GM19395 (cell line): ENCODE measurements at regions not wholly inside any gene's neighbourhood (a gene's known extent, or its start where the extent isn't known, plus 50 kb on each side); places are given as distances from the start of the nearest gene placed in this dataset.
A peak's percentile ranks its signal among the peaks of the same experiment; 100 is the strongest.

Experiments used
- ATAC-seq: cut with Tn5 transposase; IDR thresholded peaks from one replicate; pipeline ENCODE4 v1.9.1; 2021; ENCODE audit warnings: mild to moderate bottlenecking, moderate library complexity; ENCODE audit not compliant: unreplicated experiment

GRCh38 chr21:26743524-26743923 lies 101.7 kb downstream of the ADAMTS1 start:
- ATAC-seq: no peak

- ATAC-seq: no peak
Observed at GRCh38 chr21:26739189-26739588, 106.0 kb downstream of the ADAMTS1 start.

- ATAC-seq: no peak
Observed at GRCh38 chr21:26736449-26736848, 108.8 kb downstream of the ADAMTS1 start.

GRCh38 chr21:26732432-26733221 lies 112.6 kb downstream of the ADAMTS1 start:
- ATAC-seq: peak; percentile 50

- no peak for ATAC-seq
Observed at GRCh38 chr21:26719750-26720149, 125.5 kb downstream of the ADAMTS1 start.

- ATAC-seq: no peak
Observed at GRCh38 chr21:26717146-26717739, 128.0 kb downstream of the ADAMTS1 start.

GRCh38 chr21:26715878-26716506 lies 129.2 kb downstream of the ADAMTS1 start:
- no peak for ATAC-seq

- ATAC-seq: no peak
Observed at GRCh38 chr21:26715116-26715515, 130.1 kb downstream of the ADAMTS1 start.

GRCh38 chr21:26710155-26710554 lies 135.1 kb downstream of the ADAMTS1 start:
- no peak for ATAC-seq

GRCh38 chr21:26709090-26709489 lies 136.0 kb upstream of the CYYR1 start:
- ATAC-seq: no peak

GRCh38 chr21:26708223-26708800 lies 135.2 kb upstream of the CYYR1 start:
- no peak for ATAC-seq

GRCh38 chr21:26707246-26707645 lies 134.2 kb upstream of the CYYR1 start:
- ATAC-seq: no peak

- ATAC-seq: no peak
Observed at GRCh38 chr21:26698416-26698815, 125.3 kb upstream of the CYYR1 start.

- no peak for ATAC-seq
Observed at GRCh38 chr21:26691416-26691815, 118.3 kb upstream of the CYYR1 start.

- ATAC-seq: no peak
Observed at GRCh38 chr21:26686705-26687104, 113.6 kb upstream of the CYYR1 start.

- peak; percentile 80 for ATAC-seq
Observed at GRCh38 chr21:26686278-26686677, 113.2 kb upstream of the CYYR1 start.

GRCh38 chr21:26684889-26685288 lies 111.8 kb upstream of the CYYR1 start:
- ATAC-seq: no peak

GRCh38 chr21:26683996-26684395 lies 110.9 kb upstream of the CYYR1 start:
- ATAC-seq: no peak

- no peak for ATAC-seq
Observed at GRCh38 chr21:26679284-26679683, 106.2 kb upstream of the CYYR1 start.

GRCh38 chr21:26674323-26674722 lies 101.2 kb upstream of the CYYR1 start:
- no peak for ATAC-seq

- ATAC-seq: no peak
Observed at GRCh38 chr21:26669215-26669764, 96.2 kb upstream of the CYYR1 start.
